ENCODE measurements at regions not wholly inside any gene's neighbourhood (a gene's known extent, or its start where the extent isn't known, plus 50 kb on each side); places are given as distances from the start of the nearest gene placed in this dataset.

DNA sequence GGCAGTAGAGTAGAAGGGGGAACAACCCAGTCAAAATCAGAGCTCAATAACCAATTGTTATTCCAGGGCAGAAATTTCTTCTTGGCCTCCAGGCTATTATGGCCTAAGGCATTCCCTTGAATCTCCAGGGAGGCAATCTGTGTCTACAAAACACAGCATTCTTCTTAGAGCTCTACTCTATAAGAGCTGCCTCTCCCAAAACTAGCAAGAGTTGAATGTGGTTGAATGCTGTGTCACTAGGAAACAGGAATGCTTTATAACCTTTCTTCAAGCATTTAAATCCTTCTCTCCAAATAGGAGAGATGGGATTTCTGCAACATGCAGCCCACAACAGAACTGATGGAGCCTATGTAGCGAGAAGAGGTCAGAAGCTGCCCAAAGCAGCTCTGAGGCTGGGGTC lies 97.1 kb upstream of the APC start:
- H3K4me1 ChIP-seq (ENCODE audit: control insufficient read depth in 1 of 2, insufficient read depth in 1 of 2, low read depth in 1 of 2, low read length in 1 of 2): no peaks in the 10 kb centered on the region
- TF ChIP-seq, protein P1, sequence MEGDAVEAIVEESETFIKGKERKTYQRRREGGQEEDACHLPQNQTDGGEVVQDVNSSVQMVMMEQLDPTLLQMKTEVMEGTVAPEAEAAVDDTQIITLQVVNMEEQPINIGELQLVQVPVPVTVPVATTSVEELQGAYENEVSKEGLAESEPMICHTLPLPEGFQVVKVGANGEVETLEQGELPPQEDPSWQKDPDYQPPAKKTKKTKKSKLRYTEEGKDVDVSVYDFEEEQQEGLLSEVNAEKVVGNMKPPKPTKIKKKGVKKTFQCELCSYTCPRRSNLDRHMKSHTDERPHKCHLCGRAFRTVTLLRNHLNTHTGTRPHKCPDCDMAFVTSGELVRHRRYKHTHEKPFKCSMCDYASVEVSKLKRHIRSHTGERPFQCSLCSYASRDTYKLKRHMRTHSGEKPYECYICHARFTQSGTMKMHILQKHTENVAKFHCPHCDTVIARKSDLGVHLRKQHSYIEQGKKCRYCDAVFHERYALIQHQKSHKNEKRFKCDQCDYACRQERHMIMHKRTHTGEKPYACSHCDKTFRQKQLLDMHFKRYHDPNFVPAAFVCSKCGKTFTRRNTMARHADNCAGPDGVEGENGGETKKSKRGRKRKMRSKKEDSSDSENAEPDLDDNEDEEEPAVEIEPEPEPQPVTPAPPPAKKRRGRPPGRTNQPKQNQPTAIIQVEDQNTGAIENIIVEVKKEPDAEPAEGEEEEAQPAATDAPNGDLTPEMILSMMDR (IDR thresholded peaks at IDR 0.05): no peak
- H3K27me3 ChIP-seq: no peaks in the 10 kb centered on the region
- no peaks in the 10 kb centered on the region for H3K9me3 ChIP-seq
- no peak overlapping the region for H3K4me3 ChIP-seq (ENCODE audit: low read depth in 1 of 2, low read length in 1 of 2)
- H3K36me3 ChIP-seq: no peaks in the 10 kb centered on the region
- no peak overlapping the region for H3K27ac ChIP-seq

DNA sequence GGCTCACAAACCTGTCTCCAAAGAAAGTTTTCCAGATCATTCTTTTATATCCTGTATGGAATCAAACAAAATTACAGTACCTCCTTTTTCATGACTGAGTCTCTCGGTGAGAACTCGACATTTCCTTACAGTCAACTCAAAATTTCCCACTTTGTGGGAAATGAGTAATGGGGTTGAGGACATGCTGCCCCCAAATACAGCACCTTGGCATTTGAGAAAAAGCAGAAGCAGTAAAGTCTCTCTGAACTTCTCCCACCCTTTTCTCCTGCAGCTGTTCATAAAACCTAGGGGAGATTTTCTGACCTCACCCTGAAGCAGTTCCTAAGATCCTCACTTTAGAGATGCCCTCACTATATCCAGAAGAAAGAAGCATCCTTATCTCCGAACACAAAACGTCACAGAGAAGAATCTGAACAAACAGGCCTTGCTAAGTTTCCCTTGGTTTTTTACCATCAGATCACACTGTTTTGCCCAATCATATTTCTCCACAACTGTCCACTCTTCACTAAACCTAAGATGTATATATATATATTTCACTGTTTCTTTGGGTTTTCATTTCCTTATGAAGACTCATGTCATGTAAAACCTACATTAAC lies 96.1 kb upstream of the APC start:
- H3K27me3 ChIP-seq: no peaks in the 10 kb centered on the region
- H3K4me1 ChIP-seq (ENCODE audit: control insufficient read depth in 1 of 2, insufficient read depth in 1 of 2, low read depth in 1 of 2, low read length in 1 of 2): no peaks in the 10 kb centered on the region
- TF ChIP-seq, protein P1 (IDR thresholded peaks at IDR 0.05): no peak
- H3K9me3 ChIP-seq: no peaks in the 10 kb centered on the region
- H3K4me3 ChIP-seq (ENCODE audit: low read depth in 1 of 2, low read length in 1 of 2): no peak overlapping the region
- no peak overlapping the region for H3K27ac ChIP-seq
- H3K36me3 ChIP-seq: no peaks in the 10 kb centered on the region

DNA sequence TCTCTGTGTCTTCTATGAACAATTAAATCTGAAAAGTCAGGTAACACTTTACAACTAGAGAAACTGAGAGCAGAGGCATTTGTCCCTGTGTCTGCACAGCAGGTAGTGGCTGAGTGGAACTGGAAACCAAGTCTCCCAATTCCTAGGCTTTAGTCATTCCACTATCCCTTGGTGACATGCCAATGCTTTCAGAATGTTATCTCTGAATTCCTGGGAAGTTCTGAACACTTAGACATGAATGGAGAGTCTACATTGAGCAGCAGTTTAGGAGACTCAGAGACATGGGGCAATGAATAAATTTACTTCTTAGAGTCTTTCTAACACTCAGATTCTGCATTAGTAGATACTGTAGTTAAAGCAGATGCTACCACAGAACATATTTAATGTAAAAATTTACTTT lies 94.8 kb upstream of the APC start:
- Histone ChIP-seq H3K4me1 (ENCODE audit: control insufficient read depth in 1 of 2, insufficient read depth in 1 of 2, low read depth in 1 of 2, low read length in 1 of 2) (no peaks in the 10 kb centered on the region), H3K27ac (no peak overlapping the region), H3K4me3 (ENCODE audit: low read depth in 1 of 2, low read length in 1 of 2) (no peak overlapping the region), H3K27me3 (no peaks in the 10 kb centered on the region), H3K36me3 (no peaks in the 10 kb centered on the region), H3K9me3 (no peaks in the 10 kb centered on the region)
- TF ChIP-seq, protein P1 (IDR thresholded peaks at IDR 0.05): no peak

DNA sequence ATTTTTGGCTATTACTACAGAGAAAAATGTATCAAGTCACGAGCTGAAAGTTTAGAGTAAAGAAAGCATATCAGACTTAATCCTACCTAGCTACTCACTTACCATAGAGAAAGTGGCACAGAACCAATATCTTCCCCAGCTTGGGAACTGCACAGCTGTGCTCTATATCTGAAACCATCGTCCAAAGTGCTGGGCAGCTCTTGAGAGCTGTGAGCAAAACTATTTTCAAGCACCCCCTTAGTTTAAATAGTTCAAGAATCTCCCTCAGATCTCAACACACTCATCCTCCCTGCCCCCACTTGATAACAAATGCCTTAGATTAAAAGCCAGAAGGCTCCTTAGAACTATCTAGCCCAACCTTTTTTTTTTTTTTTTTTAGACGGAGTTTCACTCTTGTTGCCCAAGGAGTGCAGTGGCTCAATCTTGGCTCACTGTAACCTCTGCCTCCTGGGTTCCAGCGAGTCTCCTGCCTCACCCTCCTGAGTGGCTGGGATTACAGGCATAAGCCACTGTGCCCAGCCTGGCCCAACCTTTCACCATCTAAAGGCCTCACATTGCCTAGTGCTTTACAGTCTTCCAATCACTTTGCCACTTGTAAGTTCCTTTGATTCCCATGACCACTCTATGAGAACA lies 94.2 kb upstream of the APC start:
- Histone ChIP-seq H3K4me3 (ENCODE audit: low read depth in 1 of 2, low read length in 1 of 2) (no peak overlapping the region), H3K4me1 (ENCODE audit: control insufficient read depth in 1 of 2, insufficient read depth in 1 of 2, low read depth in 1 of 2, low read length in 1 of 2) (no peaks in the 10 kb centered on the region), H3K27ac (no peak overlapping the region)

DNA sequence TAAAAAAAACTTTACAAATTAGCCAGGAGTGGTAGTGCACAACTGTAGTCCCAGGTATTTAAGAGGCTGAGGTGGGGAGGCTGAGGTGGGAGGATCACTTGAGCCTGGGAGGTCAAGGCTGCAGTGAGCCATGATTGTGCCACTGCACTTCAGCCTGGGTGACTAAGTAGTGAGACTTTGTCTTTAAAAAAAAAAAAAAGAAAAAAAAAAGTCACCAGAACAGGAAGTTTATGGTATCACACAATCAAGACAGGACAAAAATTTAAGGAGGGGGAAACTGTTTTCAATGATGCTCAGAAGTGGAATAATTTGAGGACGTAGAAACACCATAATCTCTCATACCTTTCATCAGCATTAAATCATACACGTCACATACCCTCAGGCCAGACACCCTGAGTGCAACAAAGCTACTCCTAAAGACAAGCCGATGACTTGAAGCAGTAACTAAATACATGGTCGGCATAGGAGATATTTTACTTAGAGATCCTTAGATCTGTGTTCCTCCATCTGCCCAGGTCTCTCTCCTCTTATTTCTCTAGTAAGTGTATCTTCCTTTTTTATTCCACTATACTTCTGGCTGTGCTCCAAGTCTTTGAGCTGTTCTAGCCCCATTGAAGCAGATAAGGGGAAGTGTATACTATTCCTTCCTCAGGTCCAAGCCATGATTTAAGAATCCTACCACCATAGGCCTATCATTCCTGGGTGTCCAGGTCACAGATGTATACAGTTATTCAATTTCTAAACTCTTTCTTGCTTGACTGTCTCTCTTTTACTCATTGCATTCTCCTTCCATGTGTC lies 91.3 kb upstream of the APC start:
- peaks cover 3% of the 10 kb centered on the region for H3K27me3 ChIP-seq
- H3K4me3 ChIP-seq (ENCODE audit: low read depth in 1 of 2, low read length in 1 of 2): no peak overlapping the region
- TF ChIP-seq, protein P1 (IDR thresholded peaks at IDR 0.05): no peak
- H3K36me3 ChIP-seq: no peaks in the 10 kb centered on the region
- H3K27ac ChIP-seq: no peak overlapping the region
- no peaks in the 10 kb centered on the region for H3K9me3 ChIP-seq
- H3K4me1 ChIP-seq (ENCODE audit: control insufficient read depth in 1 of 2, insufficient read depth in 1 of 2, low read depth in 1 of 2, low read length in 1 of 2): no peaks in the 10 kb centered on the region

More for the DNA sequence above, 94.2 kb upstream of the APC start:
- Histone ChIP-seq H3K27me3 (no peaks in the 10 kb centered on the region), H3K36me3 (no peaks in the 10 kb centered on the region), H3K9me3 (no peaks in the 10 kb centered on the region)
- TF ChIP-seq, protein P1 (IDR thresholded peaks at IDR 0.05): no peak

Data from neutrophil (primary cell).